ENCODE measurements at regions not wholly inside any gene's neighbourhood (a gene's known extent, or its start where the extent isn't known, plus 50 kb on each side); places are given as distances from the start of the nearest gene placed in this dataset.

GRCh38 chr3:137131081-137131480, 173.3 kb downstream of the IL20RB start:
- Histone ChIP-seq H2BK12ac (ENCODE audit: low read length in 2 of 2) (no peak overlapping the region), H3K27ac (ENCODE audit: low read length, poor library complexity, severe bottlenecking) (no peak overlapping the region), H3K9me3 (ENCODE audit: control insufficient read depth, low read length) (no peaks in the 10 kb centered on the region), H2BK120ac (ENCODE audit: low read depth, low read length) (no peak overlapping the region), H2AFZ (ENCODE audit: low read depth, low read length) (no peak overlapping the region), H3K9ac (ENCODE audit: low read length) (no peak overlapping the region), H3K4me2 (ENCODE audit: low read length, poor library complexity, severe bottlenecking) (no peak overlapping the region), H4K8ac (ENCODE audit: low read length) (no peak overlapping the region), H3K27me3 (ENCODE audit: control insufficient read depth in 1 of 2, insufficient read depth in 1 of 2, low read length in 2 of 2) (no peaks in the 10 kb centered on the region), H2BK5ac (ENCODE audit: low read depth, low read length, poor library complexity, severe bottlenecking) (no peak overlapping the region), H3K4me1 (ENCODE audit: control insufficient read depth, insufficient read depth, low read depth, low read length) (no peaks in the 10 kb centered on the region), H3K36me3 (ENCODE audit: control insufficient read depth in 1 of 2, insufficient read depth in 2 of 2, low read depth in 1 of 2, low read length in 2 of 2) (no peaks in the 10 kb centered on the region), H3K14ac (ENCODE audit: low read length in 2 of 2) (no peak overlapping the region), H4K91ac (ENCODE audit: low read length) (no peak overlapping the region), H3K23ac (ENCODE audit: low read length in 2 of 2) (no peak overlapping the region), H3K18ac (ENCODE audit: low read depth in 1 of 2, low read length in 2 of 2) (no peak overlapping the region), H3K4me3 (ENCODE audit: insufficient read depth in 1 of 2, low read depth in 1 of 2, low read length in 2 of 2) (no peak overlapping the region), H3K4ac (ENCODE audit: low read depth in 1 of 2, low read length in 2 of 2) (no peak overlapping the region), H2BK15ac (ENCODE audit: low read depth, poor library complexity, severe bottlenecking) (no peak overlapping the region), H2AK5ac (ENCODE audit: low read length, severe bottlenecking) (no peak overlapping the region), H3K79me1 (replicated peaks; ENCODE audit: low read length, poor library complexity, severe bottlenecking) (no peaks in the 10 kb centered on the region)
- DNase-seq = no peak
- 44% methylated on average over 2 of the region's 2 CpGs for WGBS

GRCh38 chr3:137134431-137134830, 176.6 kb downstream of the IL20RB start:
- no peak overlapping the region for H3K4me2 ChIP-seq (ENCODE audit: low read length, poor library complexity, severe bottlenecking)
- no peak overlapping the region for H2AK5ac ChIP-seq (ENCODE audit: low read length, severe bottlenecking)
- H2BK12ac ChIP-seq (ENCODE audit: low read length in 2 of 2) = no peak overlapping the region
- H3K79me1 ChIP-seq (replicated peaks; ENCODE audit: low read length, poor library complexity, severe bottlenecking) = no peaks in the 10 kb centered on the region
- no peaks in the 10 kb centered on the region for H3K27me3 ChIP-seq (ENCODE audit: control insufficient read depth in 1 of 2, insufficient read depth in 1 of 2, low read length in 2 of 2)
- WGBS = 81% methylated on average over 3 of the region's 4 CpGs
- H2BK5ac ChIP-seq (ENCODE audit: low read depth, low read length, poor library complexity, severe bottlenecking) = no peak overlapping the region
- no peak overlapping the region for H2AFZ ChIP-seq (ENCODE audit: low read depth, low read length)
- no peak overlapping the region for H3K14ac ChIP-seq (ENCODE audit: low read length in 2 of 2)
- H3K4me3 ChIP-seq (ENCODE audit: insufficient read depth in 1 of 2, low read depth in 1 of 2, low read length in 2 of 2) = no peak overlapping the region
- H3K36me3 ChIP-seq (ENCODE audit: control insufficient read depth in 1 of 2, insufficient read depth in 2 of 2, low read depth in 1 of 2, low read length in 2 of 2) = no peaks in the 10 kb centered on the region
- H4K8ac ChIP-seq (ENCODE audit: low read length) = no peak overlapping the region
- H3K23ac ChIP-seq (ENCODE audit: low read length in 2 of 2) = no peak overlapping the region
- no peaks in the 10 kb centered on the region for H3K9me3 ChIP-seq (ENCODE audit: control insufficient read depth, low read length)
- H3K4ac ChIP-seq (ENCODE audit: low read depth in 1 of 2, low read length in 2 of 2) = no peak overlapping the region
- no peaks in the 10 kb centered on the region for H3K4me1 ChIP-seq (ENCODE audit: control insufficient read depth, insufficient read depth, low read depth, low read length)
- no peak overlapping the region for H3K18ac ChIP-seq (ENCODE audit: low read depth in 1 of 2, low read length in 2 of 2)
- no peak overlapping the region for H3K9ac ChIP-seq (ENCODE audit: low read length)
- H2BK15ac ChIP-seq (ENCODE audit: low read depth, poor library complexity, severe bottlenecking) = no peak overlapping the region
- no peak overlapping the region for H3K27ac ChIP-seq (ENCODE audit: low read length, poor library complexity, severe bottlenecking)
- DNase-seq = no peak
- no peak overlapping the region for H4K91ac ChIP-seq (ENCODE audit: low read length)
- no peak overlapping the region for H2BK120ac ChIP-seq (ENCODE audit: low read depth, low read length)

GRCh38 chr3:137148406-137148805, 190.6 kb downstream of the IL20RB start:
- WGBS = 50% methylated on average over 3 of the region's 3 CpGs
- H3K27ac ChIP-seq (ENCODE audit: low read length, poor library complexity, severe bottlenecking) = no peak overlapping the region
- no peak overlapping the region for H4K91ac ChIP-seq (ENCODE audit: low read length)
- no peak overlapping the region for H3K4me3 ChIP-seq (ENCODE audit: insufficient read depth in 1 of 2, low read depth in 1 of 2, low read length in 2 of 2)
- peaks cover 0 to 3% of the 10 kb centered on the region in 2 experiments for H3K27me3 ChIP-seq (ENCODE audit: control insufficient read depth in 1 of 2, insufficient read depth in 1 of 2, low read length in 2 of 2)
- no peak overlapping the region for H2BK5ac ChIP-seq (ENCODE audit: low read depth, low read length, poor library complexity, severe bottlenecking)
- no peak overlapping the region for H3K23ac ChIP-seq (ENCODE audit: low read length in 2 of 2)
- H2BK12ac ChIP-seq (ENCODE audit: low read length in 2 of 2) = no peak overlapping the region
- H3K4ac ChIP-seq (ENCODE audit: low read depth in 1 of 2, low read length in 2 of 2) = no peak overlapping the region
- H3K79me1 ChIP-seq (replicated peaks; ENCODE audit: low read length, poor library complexity, severe bottlenecking) = no peaks in the 10 kb centered on the region
- no peak overlapping the region for H2AFZ ChIP-seq (ENCODE audit: low read depth, low read length)
- H3K4me1 ChIP-seq (ENCODE audit: control insufficient read depth, insufficient read depth, low read depth, low read length) = no peaks in the 10 kb centered on the region
- no peaks in the 10 kb centered on the region for H3K9me3 ChIP-seq (ENCODE audit: control insufficient read depth, low read length)
- no peak overlapping the region for H4K8ac ChIP-seq (ENCODE audit: low read length)
- H3K18ac ChIP-seq (ENCODE audit: low read depth in 1 of 2, low read length in 2 of 2) = no peak overlapping the region
- H3K4me2 ChIP-seq (ENCODE audit: low read length, poor library complexity, severe bottlenecking) = no peak overlapping the region
- H2BK15ac ChIP-seq (ENCODE audit: low read depth, poor library complexity, severe bottlenecking) = no peak overlapping the region
- no peaks in the 10 kb centered on the region for H3K36me3 ChIP-seq (ENCODE audit: control insufficient read depth in 1 of 2, insufficient read depth in 2 of 2, low read depth in 1 of 2, low read length in 2 of 2)
- no peak overlapping the region for H3K9ac ChIP-seq (ENCODE audit: low read length)
- H2AK5ac ChIP-seq (ENCODE audit: low read length, severe bottlenecking) = no peak overlapping the region
- DNase-seq = no peak
- no peak overlapping the region for H2BK120ac ChIP-seq (ENCODE audit: low read depth, low read length)
- H3K14ac ChIP-seq (ENCODE audit: low read length in 2 of 2) = no peak overlapping the region

- 25% methylated on average over 2 of the region's 2 CpGs for WGBS
- Histone ChIP-seq H3K4ac (ENCODE audit: low read depth in 1 of 2, low read length in 2 of 2) (no peak overlapping the region), H3K9ac (ENCODE audit: low read length) (no peak overlapping the region), H3K4me1 (ENCODE audit: control insufficient read depth, insufficient read depth, low read depth, low read length) (no peaks in the 10 kb centered on the region), H4K91ac (ENCODE audit: low read length) (no peak overlapping the region), H2BK15ac (ENCODE audit: low read depth, poor library complexity, severe bottlenecking) (no peak overlapping the region), H4K8ac (ENCODE audit: low read length) (no peak overlapping the region), H3K79me1 (replicated peaks; ENCODE audit: low read length, poor library complexity, severe bottlenecking) (no peaks in the 10 kb centered on the region), H3K4me3 (ENCODE audit: insufficient read depth in 1 of 2, low read depth in 1 of 2, low read length in 2 of 2) (no peak overlapping the region), H2BK5ac (ENCODE audit: low read depth, low read length, poor library complexity, severe bottlenecking) (no peak overlapping the region), H2AFZ (ENCODE audit: low read depth, low read length) (no peak overlapping the region), H3K14ac (ENCODE audit: low read length in 2 of 2) (no peak overlapping the region), H2AK5ac (ENCODE audit: low read length, severe bottlenecking) (no peak overlapping the region), H2BK120ac (ENCODE audit: low read depth, low read length) (no peak overlapping the region), H3K23ac (ENCODE audit: low read length in 2 of 2) (no peak overlapping the region), H3K18ac (ENCODE audit: low read depth in 1 of 2, low read length in 2 of 2) (no peak overlapping the region), H2BK12ac (ENCODE audit: low read length in 2 of 2) (no peak overlapping the region), H3K27me3 (ENCODE audit: control insufficient read depth in 1 of 2, insufficient read depth in 1 of 2, low read length in 2 of 2) (peaks cover 0 to 3% of the 10 kb centered on the region in 2 experiments), H3K36me3 (ENCODE audit: control insufficient read depth in 1 of 2, insufficient read depth in 2 of 2, low read depth in 1 of 2, low read length in 2 of 2) (no peaks in the 10 kb centered on the region), H3K9me3 (ENCODE audit: control insufficient read depth, low read length) (no peaks in the 10 kb centered on the region), H3K4me2 (ENCODE audit: low read length, poor library complexity, severe bottlenecking) (no peak overlapping the region), H3K27ac (ENCODE audit: low read length, poor library complexity, severe bottlenecking) (no peak overlapping the region)
- DNase-seq = no peak
These were observed 191.1 kb downstream of the IL20RB start for GRCh38 chr3:137148917-137149316.

All from mesenchymal stem cell (in vitro differentiated cells and primary cell).